ENCODE measurements at regions not wholly inside any gene's neighbourhood (a gene's known extent, or its start where the extent isn't known, plus 50 kb on each side); places are given as distances from the start of the nearest gene placed in this dataset.

DNA sequence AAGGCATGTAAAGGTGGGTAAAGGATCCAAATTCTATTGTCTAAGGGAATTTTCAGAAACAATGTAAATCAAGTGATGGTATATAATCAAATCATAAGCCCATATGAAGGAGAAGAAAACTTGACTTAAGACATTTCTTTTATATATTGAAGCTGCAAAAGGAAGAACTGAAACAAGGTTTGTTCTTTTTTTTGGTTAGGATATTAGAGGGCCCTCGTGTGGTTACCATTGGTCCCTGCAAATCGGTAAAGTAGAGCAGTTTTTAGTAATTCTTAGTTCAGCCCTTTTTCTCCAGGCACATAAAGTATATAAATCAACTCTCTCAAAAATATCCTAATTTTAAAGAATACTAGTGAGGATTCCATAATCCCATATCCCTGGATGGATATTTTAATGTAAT is 105.6 kb upstream of the STK17B start:
- TF ChIP-seq CTCF (IDR thresholded peaks at IDR 0.05; ENCODE audit: borderline replicate concordance, insufficient read depth, low read depth, low read length) = peak; percentile 50; the same call in 1 of the 2 replicates

DNA sequence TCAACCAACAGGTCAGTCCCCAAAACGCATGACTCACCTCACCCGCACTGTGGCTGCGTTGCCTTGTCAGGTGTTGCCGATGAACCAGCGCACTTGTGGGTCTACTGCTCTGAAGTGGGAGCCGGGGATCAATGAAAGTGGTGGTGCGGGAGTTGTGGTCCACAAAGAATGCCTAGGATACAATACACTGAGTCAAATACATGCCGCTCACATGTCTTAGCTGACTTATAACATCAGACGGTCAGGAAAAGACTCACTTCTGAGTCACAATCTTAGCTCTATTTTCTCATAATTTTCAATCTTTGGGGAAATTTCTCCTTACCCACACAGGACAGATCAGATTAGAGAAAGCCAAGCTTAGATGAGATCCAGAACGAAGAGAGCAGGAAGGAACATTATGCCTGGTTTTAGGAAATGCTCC is 107.1 kb upstream of the STK17B start:
- no peak overlapping the region for H3K4me3 ChIP-seq (ENCODE audit: low read depth, low read length)
- no peak for TF ChIP-seq CTCF (IDR thresholded peaks at IDR 0.05; ENCODE audit: borderline replicate concordance, insufficient read depth, low read depth, low read length)

More for the DNA sequence above, 105.6 kb upstream of the STK17B start:
- H3K4me3 ChIP-seq (ENCODE audit: low read depth, low read length) = no peak overlapping the region

DNA sequence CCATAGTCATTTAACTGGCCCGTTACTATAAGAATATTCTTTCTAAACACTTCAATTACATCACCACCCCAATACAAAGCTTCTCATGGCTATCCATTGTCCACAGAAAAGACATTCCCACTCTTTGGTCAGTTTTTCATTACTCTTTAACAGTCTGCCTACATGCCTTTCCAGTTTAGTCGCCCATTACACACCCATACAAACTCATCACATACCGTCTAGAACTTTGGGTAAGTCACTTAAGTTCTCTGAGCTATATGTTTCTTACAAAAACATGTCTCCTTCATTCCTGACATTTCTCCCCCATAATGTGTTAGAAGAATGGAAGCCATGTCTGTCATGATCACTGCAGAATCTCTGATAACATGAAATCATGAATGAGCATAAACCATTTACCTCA is 108.2 kb upstream of the STK17B start:
- no peak overlapping the region for H3K4me3 ChIP-seq (ENCODE audit: low read depth, low read length)
- no peak for TF ChIP-seq CTCF (IDR thresholded peaks at IDR 0.05; ENCODE audit: borderline replicate concordance, insufficient read depth, low read depth, low read length)

- no peak for TF ChIP-seq CTCF (IDR thresholded peaks at IDR 0.05; ENCODE audit: borderline replicate concordance, insufficient read depth, low read depth, low read length)
Measured at GRCh38 chr2:196284144-196284844, 112.9 kb upstream of the STK17B start.

GRCh38 chr2:196284866-196285557 is 113.6 kb upstream of the STK17B start:
- TF ChIP-seq CTCF (IDR thresholded peaks at IDR 0.05; ENCODE audit: borderline replicate concordance, insufficient read depth, low read depth, low read length) = no peak
- H3K4me3 ChIP-seq (ENCODE audit: low read depth, low read length) = no peak overlapping the region

More at GRCh38 chr2:196284144-196284844, 112.9 kb upstream of the STK17B start:
- no peak overlapping the region for H3K4me3 ChIP-seq (ENCODE audit: low read depth, low read length)

- TF ChIP-seq CTCF (IDR thresholded peaks at IDR 0.05; ENCODE audit: borderline replicate concordance, insufficient read depth, low read depth, low read length) = no peak
- no peak overlapping the region for H3K4me3 ChIP-seq (ENCODE audit: low read depth, low read length)
Measured at GRCh38 chr2:196286821-196287220, 115.4 kb upstream of the STK17B start.

DNA sequence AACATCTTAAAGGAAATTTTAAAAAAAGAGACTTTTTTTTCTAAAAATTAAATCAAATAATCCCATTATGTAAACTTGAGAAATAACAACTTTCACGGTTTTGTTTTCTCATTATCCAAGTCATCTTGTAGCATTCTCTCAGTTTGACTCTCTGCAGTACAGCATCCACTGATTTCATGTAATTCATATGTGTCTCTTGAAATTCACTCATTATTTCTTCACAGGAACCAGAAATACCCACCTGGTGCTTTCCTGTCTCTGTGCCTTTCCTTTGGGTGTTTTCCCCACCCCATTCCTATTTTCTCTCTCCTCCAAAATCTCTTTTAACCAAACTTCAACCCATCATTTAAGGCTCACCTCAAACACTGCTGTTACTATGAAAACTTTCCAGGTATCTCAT is 116.1 kb upstream of the STK17B start:
- TF ChIP-seq CTCF (IDR thresholded peaks at IDR 0.05; ENCODE audit: borderline replicate concordance, insufficient read depth, low read depth, low read length) = no peak

More for the DNA sequence above, 116.1 kb upstream of the STK17B start:
- no peak overlapping the region for H3K4me3 ChIP-seq (ENCODE audit: low read depth, low read length)
